ENCODE measurements at regions not wholly inside any gene's neighbourhood (a gene's known extent, or its start where the extent isn't known, plus 50 kb on each side); places are given as distances from the start of the nearest gene placed in this dataset.

DNA sequence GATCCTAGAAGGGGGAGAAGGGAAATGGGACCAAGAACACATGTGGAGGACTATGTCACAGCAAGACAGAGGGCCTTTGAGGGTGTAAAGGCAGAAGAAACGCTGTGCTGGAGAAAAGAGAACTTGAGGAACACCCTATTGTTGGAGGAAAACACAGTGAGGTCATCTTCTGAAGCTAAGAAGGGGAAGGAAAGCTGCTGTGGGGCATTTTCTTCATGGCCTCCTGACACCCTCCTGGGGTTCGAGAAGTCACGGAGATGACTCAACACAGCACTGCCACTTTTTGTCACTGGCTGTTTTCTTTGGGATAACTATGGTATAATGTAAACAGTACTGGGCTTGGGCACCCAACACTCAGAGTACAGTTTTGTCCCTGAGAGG lies 492.6 kb upstream of the CADM1 start:
- TF ChIP-seq, protein P1, sequence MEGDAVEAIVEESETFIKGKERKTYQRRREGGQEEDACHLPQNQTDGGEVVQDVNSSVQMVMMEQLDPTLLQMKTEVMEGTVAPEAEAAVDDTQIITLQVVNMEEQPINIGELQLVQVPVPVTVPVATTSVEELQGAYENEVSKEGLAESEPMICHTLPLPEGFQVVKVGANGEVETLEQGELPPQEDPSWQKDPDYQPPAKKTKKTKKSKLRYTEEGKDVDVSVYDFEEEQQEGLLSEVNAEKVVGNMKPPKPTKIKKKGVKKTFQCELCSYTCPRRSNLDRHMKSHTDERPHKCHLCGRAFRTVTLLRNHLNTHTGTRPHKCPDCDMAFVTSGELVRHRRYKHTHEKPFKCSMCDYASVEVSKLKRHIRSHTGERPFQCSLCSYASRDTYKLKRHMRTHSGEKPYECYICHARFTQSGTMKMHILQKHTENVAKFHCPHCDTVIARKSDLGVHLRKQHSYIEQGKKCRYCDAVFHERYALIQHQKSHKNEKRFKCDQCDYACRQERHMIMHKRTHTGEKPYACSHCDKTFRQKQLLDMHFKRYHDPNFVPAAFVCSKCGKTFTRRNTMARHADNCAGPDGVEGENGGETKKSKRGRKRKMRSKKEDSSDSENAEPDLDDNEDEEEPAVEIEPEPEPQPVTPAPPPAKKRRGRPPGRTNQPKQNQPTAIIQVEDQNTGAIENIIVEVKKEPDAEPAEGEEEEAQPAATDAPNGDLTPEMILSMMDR (IDR thresholded peaks at IDR 0.05), result no peak
- no peak for TF ChIP-seq POLR2AphosphoS5 (IDR thresholded peaks at IDR 0.05)

Measured in prostate gland (tissue), 2 donors.